ENCODE measurements at regions not wholly inside any gene's neighbourhood (a gene's known extent, or its start where the extent isn't known, plus 50 kb on each side); places are given as distances from the start of the nearest gene placed in this dataset.
A peak's percentile ranks its signal among the peaks of the same experiment; 100 is the strongest.

DNA sequence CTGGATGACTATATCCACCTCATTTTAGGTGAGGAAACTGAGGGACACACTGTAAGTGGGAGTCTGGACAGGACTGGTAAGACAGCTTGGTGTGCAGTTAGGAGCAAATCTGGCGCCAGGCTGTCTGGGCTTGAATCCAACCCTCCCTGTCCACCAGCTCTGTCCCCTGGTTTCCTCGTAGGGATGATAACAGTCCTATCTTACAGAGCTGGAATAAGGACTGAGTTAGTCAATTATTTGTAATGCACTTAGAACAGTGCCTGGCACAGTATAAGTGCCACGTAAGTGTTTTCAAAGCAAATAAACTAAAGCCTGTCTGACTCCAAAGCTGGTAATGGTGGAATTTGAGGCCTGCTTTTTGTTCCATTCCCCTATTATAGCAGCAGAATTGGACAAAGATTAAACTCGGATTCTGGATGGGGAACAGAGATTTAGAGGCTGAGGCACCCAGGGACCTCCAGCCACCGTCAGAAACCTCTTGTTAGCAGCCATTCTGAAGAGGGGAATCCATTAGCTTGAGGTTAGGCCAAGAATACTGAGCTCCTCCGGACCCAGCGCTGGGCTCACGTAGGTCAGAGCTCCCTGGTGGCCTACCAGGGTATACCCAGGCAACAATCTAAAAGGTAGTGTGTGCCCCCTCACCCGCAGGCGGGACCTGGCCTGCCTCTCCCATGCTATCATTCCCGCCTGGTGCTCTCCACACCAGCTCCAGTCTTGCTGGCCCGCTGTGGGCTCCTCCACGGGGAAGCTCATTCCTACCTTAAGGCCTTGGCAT, 102.1 kb downstream of the UCHL1 start:
- intact Hi-C loops (cut with DNase I): loop anchor here (5.0 kb wide), 1 partner anchor 77 kb away; no protein-coding TSS in a partner anchor
- DNase-seq: peak in 3 of 10 donors; percentile 73 to 89 (median 83)

- no peak for DNase-seq
- intact Hi-C loops (cut with DNase I): loop anchor here (5.0 kb wide), 1 partner anchor 77 kb away; no protein-coding TSS in a partner anchor
Measured at GRCh38 chr4:41359422-41359775, 102.7 kb downstream of the UCHL1 start.

DNA sequence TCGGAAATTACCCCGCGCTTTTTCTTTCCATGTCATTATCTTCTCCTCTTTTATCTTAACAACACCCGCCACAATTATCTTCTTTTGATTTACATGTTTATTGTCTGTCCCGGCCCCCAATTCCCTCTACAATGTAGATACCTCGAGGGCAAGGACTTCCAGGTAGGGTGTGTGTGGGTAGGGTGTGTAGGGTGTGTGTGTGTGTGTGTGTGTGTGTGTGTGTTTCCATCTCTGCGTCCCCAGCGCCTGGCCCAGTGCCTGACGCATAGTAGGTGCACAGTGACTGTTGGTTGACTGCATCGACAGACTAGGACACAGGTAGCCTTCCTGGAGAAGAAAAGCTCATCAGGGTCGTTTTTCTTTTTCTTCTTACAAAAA, 103.1 kb downstream of the UCHL1 start:
- no peak for DNase-seq
- intact Hi-C loops (cut with DNase I): loop anchor here (2.0 to 10.0 kb wide), 4 partner anchors 72 to 253 kb away; no protein-coding TSS in a partner anchor

DNA sequence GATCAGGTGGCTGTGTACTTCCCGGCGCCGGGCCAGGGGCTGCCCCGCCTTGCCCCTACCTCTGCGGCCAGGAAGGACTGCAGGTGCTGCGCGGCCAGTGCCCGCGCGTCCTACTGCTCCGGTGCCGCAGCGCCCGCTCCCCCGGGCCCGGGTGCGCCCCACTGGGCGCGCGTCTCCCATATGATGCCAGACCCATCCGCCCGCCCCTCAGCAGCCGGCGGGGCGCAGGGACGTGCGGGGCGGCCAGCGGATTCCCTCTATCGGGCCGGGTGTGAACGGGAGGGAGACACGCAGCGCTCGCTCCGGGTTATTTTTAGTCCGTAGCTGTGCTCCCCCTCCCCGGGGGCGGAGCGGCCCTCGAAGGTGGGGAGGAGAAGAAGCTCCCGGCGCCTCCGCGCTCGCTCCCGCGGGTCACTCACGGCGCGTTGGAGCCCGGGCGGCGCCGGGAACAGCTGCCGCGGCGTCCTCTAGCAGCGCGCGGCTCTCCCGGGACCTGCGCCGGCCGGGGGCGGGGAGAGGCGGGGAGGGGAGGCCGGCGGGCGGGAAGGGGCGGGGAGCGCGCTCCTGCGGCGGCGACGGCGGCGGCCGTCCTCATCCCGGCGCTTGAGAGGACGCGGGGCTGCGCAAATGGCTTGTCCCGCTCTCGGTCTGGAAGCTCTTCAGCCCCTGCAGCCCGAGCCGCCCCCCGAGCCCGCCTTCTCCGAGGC, 103.6 kb downstream of the UCHL1 start:
- DNase-seq: peak; percentile 61 to 97 (median 81)
- intact Hi-C loops (cut with DNase I): loop anchor here (2.0 to 10.0 kb wide), 3 partner anchors 72 to 252 kb away; no protein-coding TSS in a partner anchor

DNA sequence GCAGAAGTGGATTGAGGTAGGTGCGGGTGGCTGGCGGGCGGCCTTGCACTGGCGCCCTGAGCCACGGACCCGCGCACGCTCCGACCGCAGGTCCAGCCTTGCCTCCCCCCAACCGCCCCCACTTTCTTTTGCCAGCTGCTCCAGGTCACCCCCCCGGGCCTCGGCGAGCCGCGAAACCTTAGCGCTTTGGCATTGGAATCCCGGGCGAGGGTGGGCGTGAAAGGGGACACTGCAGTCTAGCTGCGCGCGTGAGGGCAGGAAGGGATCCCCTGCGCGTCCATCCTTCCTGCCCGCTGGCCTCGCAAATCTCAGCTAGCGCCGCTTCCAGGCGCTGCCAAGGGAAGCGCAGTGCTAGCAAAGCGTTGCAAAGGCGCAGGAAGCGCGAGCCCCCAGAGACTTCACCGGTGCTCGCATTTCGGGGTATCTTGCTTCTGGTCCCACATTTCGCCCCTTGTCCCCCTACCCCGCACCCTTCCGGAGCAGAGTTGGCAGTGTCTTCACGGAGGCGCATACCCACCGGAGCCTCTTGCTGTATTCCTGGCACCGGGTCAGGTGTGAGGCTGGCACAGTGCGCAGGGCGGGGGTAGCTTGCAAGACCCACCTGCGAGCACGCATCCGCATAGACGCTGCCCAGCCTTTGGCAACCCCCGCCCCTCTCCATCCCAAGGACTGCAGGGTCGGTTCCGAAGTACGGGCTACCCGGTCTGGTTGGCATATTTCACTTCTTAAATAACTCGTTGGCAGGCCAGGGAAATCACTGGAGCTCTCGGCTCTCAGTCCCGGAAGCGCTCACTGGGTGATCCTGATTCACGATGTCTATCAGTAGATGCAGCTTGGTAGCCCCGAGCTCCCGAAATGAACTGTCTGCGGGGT, 104.4 kb downstream of the UCHL1 start:
- intact Hi-C loops (cut with DNase I): loop anchor here (2.0 to 10.0 kb wide), 3 partner anchors 71 to 252 kb away; no protein-coding TSS in a partner anchor

GRCh38 chr4:41361794-41362526, 105.2 kb downstream of the UCHL1 start:
- intact Hi-C loops (cut with DNase I): loop anchor here (2.0 to 10.0 kb wide), 3 partner anchors 70 to 251 kb away; no protein-coding TSS in a partner anchor
- no peak for DNase-seq

More for the DNA sequence above, 104.4 kb downstream of the UCHL1 start:
- peak; percentile 49 to 95 (median 60) for DNase-seq

DNA sequence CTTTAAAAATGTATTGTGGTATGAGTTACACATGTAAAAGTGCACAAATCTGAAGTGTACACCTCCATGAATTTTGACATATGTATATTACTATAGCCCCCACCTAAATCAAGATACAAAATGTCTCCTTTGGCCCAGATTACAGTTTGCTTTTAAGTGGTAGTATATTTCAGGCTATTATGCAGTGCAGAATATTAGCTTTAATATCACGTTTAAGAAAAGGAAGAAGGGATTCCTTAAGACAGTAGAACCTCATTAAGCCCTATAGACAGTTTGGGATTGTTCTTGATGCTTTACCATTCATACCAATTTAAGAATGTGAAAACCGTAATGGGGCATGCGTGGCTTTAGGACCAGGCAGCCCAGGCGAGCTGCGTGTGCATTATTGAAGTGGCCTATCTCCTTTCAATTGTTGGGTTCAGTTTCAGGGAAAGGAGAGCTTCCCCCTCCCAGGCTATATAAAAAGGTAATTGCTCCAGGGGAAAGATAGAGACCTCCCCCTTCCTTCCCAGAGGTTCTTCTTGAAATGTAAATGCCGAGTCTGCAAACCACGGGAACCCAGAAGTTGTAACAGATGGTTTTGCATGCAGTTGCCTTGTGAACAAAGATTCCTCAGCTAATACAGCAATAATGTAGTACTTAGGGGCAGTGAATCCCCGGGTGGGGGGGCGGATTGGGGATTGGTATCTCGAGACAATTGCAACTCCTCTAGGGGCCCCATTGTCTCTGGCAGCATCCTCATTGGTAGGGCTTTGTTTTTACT, 106.1 kb downstream of the UCHL1 start:
- DNase-seq: peak in 1 of 10 donors; percentile 48
- intact Hi-C loops (cut with DNase I): loop anchor here (5.0 to 10.0 kb wide), 2 partner anchors 69 to 142 kb away; no protein-coding TSS in a partner anchor

DNA sequence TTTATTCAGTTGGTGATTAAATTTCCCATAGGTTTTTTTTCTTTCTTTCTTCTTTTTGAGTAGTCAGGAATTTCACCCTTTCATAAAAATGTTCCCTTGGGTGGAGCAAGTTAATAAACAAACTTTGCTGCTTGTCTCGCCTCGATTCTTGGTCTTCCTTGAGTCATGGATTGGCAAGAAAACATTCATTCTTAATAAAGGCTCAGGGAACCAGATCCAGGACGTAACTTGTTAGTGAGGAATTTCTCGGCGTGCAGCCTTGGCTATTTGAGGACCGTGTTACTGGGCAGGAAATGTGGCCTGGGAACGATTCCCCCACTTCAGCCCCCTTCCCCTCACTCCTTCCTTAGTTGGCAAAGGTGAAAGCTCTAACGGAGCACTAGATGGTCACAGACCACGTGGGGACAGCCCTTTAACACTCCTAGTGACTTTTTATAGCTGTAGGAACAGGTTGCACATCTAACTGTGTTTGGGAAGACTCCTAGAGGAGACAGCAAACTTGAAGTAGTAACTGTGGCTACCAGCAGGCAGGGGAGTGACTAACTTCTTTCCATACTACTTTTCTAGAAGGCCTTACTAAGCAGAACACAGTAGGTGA, 106.8 kb downstream of the UCHL1 start:
- peak in 1 of 10 donors; percentile 38 for DNase-seq
- intact Hi-C loops (cut with DNase I): loop anchor here (5.0 to 10.0 kb wide), 2 partner anchors 69 to 141 kb away; no protein-coding TSS in a partner anchor

- intact Hi-C loops (cut with DNase I): loop anchor here (1.0 to 10.0 kb wide), 3 partner anchors 67 to 247 kb away; no protein-coding TSS in a partner anchor
Measured at GRCh38 chr4:41364876-41365275, 108.1 kb downstream of the UCHL1 start.

DNA sequence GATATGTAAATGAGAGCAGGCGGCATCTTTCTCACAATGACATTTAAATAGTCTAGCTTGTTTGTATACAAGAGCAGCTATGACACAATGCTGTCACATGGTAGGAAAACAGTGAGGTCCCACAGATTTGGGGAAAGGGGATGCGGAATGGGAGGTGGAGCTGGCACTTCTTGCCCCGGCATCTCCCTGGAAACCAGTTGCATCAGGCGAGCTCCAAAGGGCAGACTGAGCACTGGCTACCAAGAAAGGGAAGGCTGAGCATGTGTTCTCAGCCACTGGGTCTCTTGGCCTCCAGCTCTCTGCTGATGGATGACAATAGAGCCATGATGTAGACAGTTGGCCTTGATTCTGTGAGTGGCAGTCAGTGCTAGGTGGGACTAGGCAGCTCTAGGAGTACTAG, 109.0 kb downstream of the UCHL1 start:
- DNase-seq: peak; percentile 77 to 98 (median 86)
- intact Hi-C loops (cut with DNase I): loop anchor here (1.0 to 10.0 kb wide), 2 partner anchors 139 to 247 kb away; no protein-coding TSS in a partner anchor

More at GRCh38 chr4:41364876-41365275, 108.1 kb downstream of the UCHL1 start:
- no peak for DNase-seq

- intact Hi-C loops (cut with DNase I): loop anchor here (10.0 kb wide), 1 partner anchor 138 kb away; no protein-coding TSS in a partner anchor
- no peak for DNase-seq
Measured at GRCh38 chr4:41366911-41367517, 110.3 kb downstream of the UCHL1 start.

- DNase-seq: peak in 9 of 10 donors; percentile 38 to 90 (median 55)
- intact Hi-C loops (cut with DNase I): loop anchor here (10.0 kb wide), 1 partner anchor 135 kb away; no protein-coding TSS in a partner anchor
Measured at GRCh38 chr4:41369680-41370079, 113.0 kb downstream of the UCHL1 start.

DNA sequence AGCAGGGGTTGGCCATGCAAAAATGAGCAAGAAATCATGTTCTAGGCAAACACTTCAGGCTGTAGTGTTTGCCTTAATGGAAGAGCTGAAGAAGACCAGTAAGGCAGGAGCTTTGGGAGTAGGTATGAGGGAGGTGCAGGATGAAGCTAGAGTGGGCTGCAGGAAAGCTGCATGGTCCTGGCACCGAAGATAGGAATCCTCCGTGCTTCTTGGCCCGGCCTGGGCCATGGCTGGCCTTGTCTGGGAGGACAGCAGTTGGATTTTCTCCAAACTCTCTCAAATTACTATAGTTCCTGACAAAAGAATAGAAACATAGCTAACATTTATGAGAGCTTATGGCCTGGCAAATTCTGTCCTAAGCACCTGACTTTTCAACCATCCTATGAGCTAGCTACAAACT, 116.5 kb downstream of the UCHL1 start:
- intact Hi-C loops (cut with DNase I): no loop called here
- DNase-seq: no peak

- no peak for DNase-seq
- intact Hi-C loops (cut with DNase I): no loop called here
Measured at GRCh38 chr4:41374490-41374889, 117.8 kb downstream of the UCHL1 start.

- DNase-seq: peak in 3 of 10 donors; percentile 73 to 77 (median 76)
- intact Hi-C loops (cut with DNase I): no loop called here
Measured at GRCh38 chr4:41375561-41375960, 118.8 kb downstream of the UCHL1 start.

DNA sequence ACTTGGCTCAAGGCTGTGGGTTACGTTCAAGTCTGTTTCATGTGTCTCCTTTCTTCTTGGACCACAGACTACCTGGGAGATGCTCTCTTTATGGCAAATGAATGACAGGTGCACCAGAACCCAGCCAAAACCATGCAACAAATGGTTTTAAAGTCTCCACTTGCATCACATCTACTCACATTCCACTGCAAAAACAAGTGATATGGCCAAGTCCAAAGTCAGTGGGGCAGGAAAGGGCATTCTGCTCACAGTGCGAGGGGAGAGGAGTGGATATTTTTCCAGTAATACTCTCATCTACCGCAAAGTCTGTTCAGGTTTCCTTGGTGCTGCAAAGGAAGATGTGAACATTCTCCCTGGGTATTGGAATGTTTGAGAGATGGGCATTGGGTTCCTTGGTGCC, 120.5 kb downstream of the UCHL1 start:
- intact Hi-C loops (cut with DNase I): no loop called here
- DNase-seq: no peak

- no peak for DNase-seq
- intact Hi-C loops (cut with DNase I): no loop called here
Measured at GRCh38 chr4:41379230-41379629, 122.5 kb downstream of the UCHL1 start.

Data from posterior cingulate gyrus (tissue), 11 donors.